HS-5 (cell line): ENCODE measurements at regions not wholly inside any gene's neighbourhood (a gene's known extent, or its start where the extent isn't known, plus 50 kb on each side); places are given as distances from the start of the nearest gene placed in this dataset.
A peak's percentile ranks its signal among the peaks of the same experiment; 100 is the strongest.
"Not testable (repeated sequence)": the region's sequence is repeated elsewhere in the genome, so short reads cannot be mapped to it uniquely, and the experiment has no call there.

Source experiments
- DNase-seq: peaks from one replicate; pipeline ENCODE4 v3.0.0-alpha.2; 2012; ENCODE audit warnings: low read depth

DNA sequence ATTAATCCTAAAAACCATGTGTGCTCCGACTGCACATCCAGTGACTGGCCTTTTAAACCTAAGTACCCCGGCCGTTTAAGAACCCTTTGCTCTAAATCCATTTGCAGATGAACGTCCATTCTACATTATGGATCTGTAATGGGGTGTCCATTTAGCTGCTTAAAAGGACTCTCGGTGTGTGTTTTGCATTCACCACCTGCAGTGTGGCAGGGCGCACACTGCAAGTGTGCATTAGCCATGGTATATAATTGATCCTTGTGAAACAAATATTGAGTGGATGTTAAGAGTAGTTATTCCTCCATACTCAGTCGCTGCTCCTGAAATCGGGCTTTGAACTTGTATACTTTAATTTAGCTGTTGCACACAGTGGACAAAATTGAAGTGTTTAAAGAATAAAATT is 190.1 kb upstream of the WWC1 start:
- DNase-seq, result no peak

GRCh38 chr5:168103018-168103417 is 188.4 kb upstream of the WWC1 start:
- DNase-seq, result not testable (repeated sequence)

- no peak for DNase-seq
Observed at GRCh38 chr5:168104350-168104749, 187.1 kb upstream of the WWC1 start.

GRCh38 chr5:168104811-168105481 is 186.5 kb upstream of the WWC1 start:
- no peak for DNase-seq

- DNase-seq, result peak; percentile 35
Observed at GRCh38 chr5:168106008-168106761, 185.3 kb upstream of the WWC1 start.

GRCh38 chr5:168109441-168109840 is 182.0 kb upstream of the WWC1 start:
- DNase-seq, result no peak

GRCh38 chr5:168110384-168110783 is 181.1 kb upstream of the WWC1 start:
- DNase-seq, result no peak

DNA sequence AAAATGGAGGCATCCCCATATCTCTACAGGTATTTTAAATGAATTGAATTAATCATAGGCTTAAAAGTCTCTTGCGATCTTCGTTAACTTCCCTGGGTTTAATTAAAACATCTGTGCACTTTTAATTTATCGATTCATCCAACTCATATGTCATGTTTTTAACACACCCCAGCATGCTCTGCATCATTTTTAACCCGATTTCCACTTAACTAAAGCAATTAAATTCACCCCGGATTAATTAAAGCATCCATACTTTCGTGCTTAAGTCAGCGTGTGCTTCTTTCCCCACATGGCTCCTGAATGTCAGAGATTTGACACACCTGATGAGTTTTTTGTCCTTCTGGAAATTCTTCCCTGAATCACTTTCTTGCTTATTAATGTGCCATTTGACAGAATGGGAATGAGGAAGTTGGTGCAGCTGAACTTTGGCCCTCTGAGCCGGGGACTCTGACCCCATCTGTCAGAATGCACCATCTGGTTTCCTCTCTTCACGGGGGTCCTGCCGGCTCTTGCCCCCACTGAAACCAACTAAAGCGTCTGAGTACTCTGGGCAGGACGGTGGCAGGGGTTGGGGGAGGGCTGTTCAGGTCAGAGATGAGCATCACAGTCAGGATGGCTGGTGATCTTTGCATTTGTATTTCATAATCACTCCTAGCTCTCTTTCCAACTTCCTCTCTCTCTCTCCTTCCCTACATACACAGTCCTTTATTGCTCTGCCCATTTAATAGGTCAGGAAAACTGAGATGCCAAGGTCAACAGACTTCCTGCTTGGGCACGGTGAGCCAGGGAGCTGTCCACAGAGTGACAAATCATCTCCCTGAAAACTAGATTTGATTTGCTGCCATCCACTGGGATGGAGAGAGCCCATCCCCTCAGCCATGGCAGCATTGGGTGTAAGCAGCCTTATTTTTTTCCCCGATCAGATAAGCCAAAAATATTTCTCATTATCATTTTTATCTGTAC is 180.3 kb upstream of the WWC1 start:
- DNase-seq, result no peak

DNA sequence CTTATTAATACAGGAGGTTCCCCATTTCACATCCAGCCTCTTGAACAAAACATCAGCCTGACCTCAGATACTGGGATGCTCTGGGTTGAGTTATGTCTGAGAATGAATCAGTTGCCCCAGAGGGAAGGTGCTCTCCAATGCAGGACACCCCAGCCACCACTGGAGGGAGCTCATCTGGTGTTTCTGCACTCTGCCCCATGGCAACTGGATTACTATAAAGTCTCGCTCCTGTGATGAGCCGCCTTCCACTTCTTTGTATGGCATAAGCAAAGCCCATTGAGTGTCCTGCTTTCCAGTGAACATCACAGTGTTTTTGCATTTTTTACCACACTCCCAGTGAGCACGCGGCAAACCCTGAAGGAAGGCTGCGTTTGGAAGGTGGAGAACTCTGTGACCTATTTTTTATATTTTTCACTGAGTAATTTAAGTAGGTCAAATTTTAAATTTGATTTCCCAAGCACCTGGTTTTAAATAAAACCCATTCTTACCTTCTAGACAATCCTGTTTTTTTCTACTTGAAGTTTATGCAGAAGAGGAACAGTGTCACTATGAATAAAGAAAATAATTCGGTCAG is 176.9 kb upstream of the WWC1 start:
- no peak for DNase-seq

GRCh38 chr5:168117469-168117868 is 174.0 kb upstream of the WWC1 start:
- DNase-seq, result no peak

DNA sequence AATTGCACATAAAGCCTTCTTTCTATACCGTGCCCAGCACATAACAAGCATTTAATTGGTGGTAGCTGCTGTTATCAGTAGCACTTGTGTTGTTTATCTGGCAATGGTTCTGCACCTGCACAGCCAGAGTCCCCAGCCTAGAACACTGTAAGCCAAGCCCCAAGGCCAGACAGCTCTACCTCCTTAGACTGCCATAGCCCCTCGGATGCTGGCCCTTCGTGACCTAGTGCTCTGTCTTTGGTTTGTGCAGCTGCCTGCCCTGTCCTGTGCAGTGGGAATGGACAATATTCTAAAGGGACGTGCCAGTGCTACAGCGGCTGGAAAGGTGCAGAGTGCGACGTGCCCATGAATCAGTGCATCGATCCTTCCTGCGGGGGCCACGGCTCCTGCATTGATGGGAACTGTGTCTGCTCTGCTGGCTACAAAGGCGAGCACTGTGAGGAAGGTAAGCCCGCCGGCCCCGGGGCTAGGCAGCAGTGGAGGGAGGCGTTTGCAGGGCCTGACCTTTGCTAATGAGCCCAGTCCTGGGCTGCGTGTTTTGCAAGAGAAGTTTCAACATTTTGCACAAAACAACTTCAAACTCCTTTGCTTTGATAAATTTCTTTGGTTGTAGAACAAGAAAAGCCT is 173.3 kb upstream of the WWC1 start:
- no peak for DNase-seq

GRCh38 chr5:168120401-168121137 is 170.9 kb upstream of the WWC1 start:
- no peak for DNase-seq

GRCh38 chr5:168121138-168121494 is 170.3 kb upstream of the WWC1 start:
- no peak for DNase-seq

GRCh38 chr5:168123631-168124528 is 167.6 kb upstream of the WWC1 start:
- DNase-seq, result no peak

- DNase-seq, result no peak
Observed at GRCh38 chr5:168125445-168126199, 165.8 kb upstream of the WWC1 start.

GRCh38 chr5:168126606-168127005 is 164.8 kb upstream of the WWC1 start:
- no peak for DNase-seq

GRCh38 chr5:168128111-168128510 is 163.3 kb upstream of the WWC1 start:
- no peak for DNase-seq

GRCh38 chr5:168128557-168128956 is 162.9 kb upstream of the WWC1 start:
- DNase-seq, result no peak

DNA sequence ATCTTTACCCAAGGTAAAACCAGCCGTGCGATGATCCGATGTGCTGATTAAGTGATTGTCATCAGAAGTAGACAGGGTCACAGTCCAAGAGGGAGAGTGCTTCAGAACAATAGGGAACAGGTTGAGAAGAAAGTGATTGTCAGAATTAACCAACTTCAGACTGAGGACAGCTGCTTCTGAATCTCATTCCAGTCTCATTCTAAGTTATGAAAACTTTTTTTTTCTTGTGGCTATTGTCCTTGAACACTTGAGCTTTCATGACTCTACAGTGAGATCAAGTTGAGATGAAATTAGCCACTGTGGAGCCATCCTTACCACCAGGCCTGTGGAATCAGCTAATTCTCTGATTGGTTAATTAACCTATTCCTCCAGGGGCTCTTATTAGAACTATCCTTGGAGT is 159.9 kb upstream of the WWC1 start:
- no peak for DNase-seq
